ENCODE measurements at regions not wholly inside any gene's neighbourhood (a gene's known extent, or its start where the extent isn't known, plus 50 kb on each side); places are given as distances from the start of the nearest gene placed in this dataset.

- no peak for ATAC-seq
- intact Hi-C loops (cut with micrococcal nuclease; ENCODE audit: unreplicated experiment): no loop called here
- in situ Hi-C loops (cut with HindIII; ENCODE audit: extremely low pct_ligation_motif_present, low pct_unique_long_range_greater_than_20kb): no loop called here
- no peaks in the 10 kb centered on the region; a peak in 1 of 5 replicates for H3K27me3 ChIP-seq (ENCODE audit: control insufficient read depth in 1 of 2, insufficient read depth in 2 of 2, low read length in 2 of 2)
- BruUV-seq (replicated peaks): no TSS peak
- POLR2A ChIA-PET: no interaction called here
- H2AFZ ChIP-seq (ENCODE audit: low read length): no peak overlapping the region
- H3K79me2 ChIP-seq (ENCODE audit: insufficient read depth, low read length): no peaks in the 10 kb centered on the region
- no peak overlapping the region for H3K27ac ChIP-seq (ENCODE audit: extremely low read length, insufficient read depth, low read length)
- no peaks in the 10 kb centered on the region for H3K9me3 ChIP-seq (ENCODE audit: low read length)
- no peak overlapping the region for H3K4me2 ChIP-seq (ENCODE audit: low read depth, low read length)
- CTCF ChIA-PET (ENCODE audit: low intra/inter-chr PET ratio, low total read pairs): no interaction called here
- H3K9ac ChIP-seq (ENCODE audit: insufficient read depth, low read depth, low read length): no peak overlapping the region
- WGBS (ENCODE audit: low lambda C conversion rate): 0% methylated on average over 1 of the region's 1 CpG
- no peaks in the 10 kb centered on the region for H3K36me3 ChIP-seq (replicated peaks in 1 of 2; ENCODE audit: control insufficient read depth in 1 of 2, insufficient read depth in 2 of 2, low read length in 2 of 2)
- H4K20me1 ChIP-seq (ENCODE audit: insufficient read depth, low read length): no peaks in the 10 kb centered on the region
- no peak for DNase-seq (ENCODE audit: low spot score)
- H3K4me3 ChIP-seq (replicated peaks in 1 of 3; ENCODE audit: insufficient read depth in 1 of 3, low read depth in 2 of 3, low read length in 3 of 3): no peak overlapping the region
- no peaks in the 10 kb centered on the region for H3K4me1 ChIP-seq (ENCODE audit: insufficient read depth, low read length)
- no peak for FAIRE-seq
- TF ChIP-seq JARID2 (CRISPR knock-in tag; IDR thresholded peaks at IDR 0.05; ENCODE audit: insufficient replicate concordance): no peak
- TF ChIP-seq HNF1A (IDR thresholded peaks at IDR 0.05; ENCODE audit: low read depth): no peak
- TF ChIP-seq HNF1A (CRISPR knock-in tag; IDR thresholded peaks at IDR 0.05; ENCODE audit: borderline replicate concordance): no peak
- no peak for TF ChIP-seq ZKSCAN5 (CRISPR knock-in tag; IDR thresholded peaks at IDR 0.05)
- TF ChIP-seq HDAC2 (CRISPR knock-in tag; IDR thresholded peaks at IDR 0.05): no peak
- no peak for TF ChIP-seq ZNF501 (CRISPR knock-in tag; IDR thresholded peaks at IDR 0.05)
- no peak for TF ChIP-seq ZBTB14 (CRISPR knock-in tag; IDR thresholded peaks at IDR 0.05)
- no peak for TF ChIP-seq ZGPAT (CRISPR knock-in tag; IDR thresholded peaks at IDR 0.05)
- no peak for TF ChIP-seq HHEX (CRISPR knock-in tag; IDR thresholded peaks at IDR 0.05)
- no peak for TF ChIP-seq WIZ (CRISPR knock-in tag; IDR thresholded peaks at IDR 0.05)
- no peak for TF ChIP-seq SUZ12 (IDR thresholded peaks at IDR 0.05; ENCODE audit: low read depth, low read length)
- no peak for TF ChIP-seq GATA4 (IDR thresholded peaks at IDR 0.05; ENCODE audit: borderline replicate concordance, low read depth)
- no peak for TF ChIP-seq KLF12 (CRISPR knock-in tag; IDR thresholded peaks at IDR 0.05; ENCODE audit: borderline replicate concordance)
- no peak for TF ChIP-seq ZBTB39 (CRISPR knock-in tag; IDR thresholded peaks at IDR 0.05)
- no peak for TF ChIP-seq RNF219 (CRISPR knock-in tag; IDR thresholded peaks at IDR 0.05)
- TF ChIP-seq NFKB2 (CRISPR knock-in tag; IDR thresholded peaks at IDR 0.05; ENCODE audit: borderline replicate concordance): no peak
These were observed 286.7 kb upstream of the GRIP1 start for GRCh38 chr12:66965621-66966020.

Data from HepG2 (cell line).